ENCODE measurements at regions not wholly inside any gene's neighbourhood (a gene's known extent, or its start where the extent isn't known, plus 50 kb on each side); places are given as distances from the start of the nearest gene placed in this dataset.

DNA sequence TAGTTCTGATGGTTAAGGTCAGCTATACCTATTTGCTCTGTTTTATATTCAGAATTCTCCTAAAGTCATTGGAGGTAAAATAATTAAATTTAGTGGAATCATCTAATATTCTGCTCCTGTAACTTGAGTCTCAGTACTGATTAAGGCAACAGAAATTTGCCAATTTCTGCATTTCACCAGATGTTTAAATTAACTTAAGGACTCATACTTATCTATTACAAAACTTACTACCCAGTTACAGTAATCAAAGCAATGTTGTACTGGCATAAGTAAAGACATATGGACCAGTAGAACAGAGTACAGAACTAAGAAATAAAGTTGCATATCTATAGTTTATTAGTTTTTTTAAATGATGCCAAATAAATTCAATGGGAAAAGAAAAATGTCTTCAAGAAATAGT is 1043.8 kb downstream of the OTOL1 start:
- TF ChIP-seq POLR2A (IDR thresholded peaks at IDR 0.05; ENCODE audit: low read depth, low read length) (no peak), BCL11A (IDR thresholded peaks at IDR 0.05; ENCODE audit: low read depth, low read length) (no peak), SPI1 (IDR thresholded peaks at IDR 0.05; ENCODE audit: borderline replicate concordance, insufficient read depth, low read depth, low read length) (no peak), BACH1 (IDR thresholded peaks at IDR 0.05; ENCODE audit: borderline replicate concordance) (no peak), EP300 (IDR thresholded peaks at IDR 0.05; ENCODE audit: borderline replicate concordance in 1 of 2, control insufficient read depth in 1 of 2, low read depth in 2 of 2, low read length in 2 of 2) (no peak)
